ENCODE measurements at regions not wholly inside any gene's neighbourhood (a gene's known extent, or its start where the extent isn't known, plus 50 kb on each side); places are given as distances from the start of the nearest gene placed in this dataset.

DNA sequence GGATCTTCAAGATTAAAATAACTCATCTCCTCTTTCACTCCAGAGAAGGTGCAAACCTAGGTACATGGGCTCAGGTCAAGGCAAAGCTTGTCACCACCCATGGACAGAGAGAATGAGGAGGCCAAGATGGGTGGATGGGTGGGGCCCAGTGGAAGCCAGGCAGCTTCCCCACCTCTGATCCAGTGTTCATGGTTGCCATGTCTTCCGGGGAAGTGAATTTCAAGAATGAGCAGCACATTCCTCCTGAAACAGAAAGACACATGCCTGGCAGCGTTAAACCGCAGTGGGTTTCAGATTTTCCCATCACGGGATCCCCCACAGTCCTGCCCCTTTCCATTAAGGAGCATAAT lies 301.7 kb downstream of the EIPR1 start:
- Mint-ChIP-seq H3K4me3 (ENCODE audit: low read depth) (no peak overlapping the region), H3K4me1 (ENCODE audit: low read depth) (no peaks in the 10 kb centered on the region), H3K36me3 (ENCODE audit: insufficient read depth) (no peaks in the 10 kb centered on the region), H3K9me3 (ENCODE audit: low read depth) (no peaks in the 10 kb centered on the region), H3K27me3 (no peaks in the 10 kb centered on the region), H3K27ac (no peak overlapping the region)
- TF ChIP-seq CTCF (IDR thresholded peaks at IDR 0.05; ENCODE audit: unreplicated experiment), result no peak
- no peak for DNase-seq (ENCODE audit: low spot score, unreplicated experiment)

- H3K27ac Mint-ChIP-seq, result no peak overlapping the region
- H3K4me1 Mint-ChIP-seq (ENCODE audit: low read depth), result no peaks in the 10 kb centered on the region
- H3K4me3 Mint-ChIP-seq (ENCODE audit: low read depth), result no peak overlapping the region
- no peaks in the 10 kb centered on the region for H3K27me3 Mint-ChIP-seq
- TF ChIP-seq CTCF (IDR thresholded peaks at IDR 0.05; ENCODE audit: unreplicated experiment), result no peak
- H3K36me3 Mint-ChIP-seq (ENCODE audit: insufficient read depth), result no peaks in the 10 kb centered on the region
- no peak for DNase-seq (ENCODE audit: low spot score, unreplicated experiment)
- no peaks in the 10 kb centered on the region for H3K9me3 Mint-ChIP-seq (ENCODE audit: low read depth)
Measured at GRCh38 chr2:3075316-3075990, 302.2 kb downstream of the EIPR1 start.

GRCh38 chr2:3073704-3074103 lies 303.9 kb downstream of the EIPR1 start:
- Mint-ChIP-seq H3K36me3 (ENCODE audit: insufficient read depth) (no peaks in the 10 kb centered on the region), H3K27me3 (no peaks in the 10 kb centered on the region), H3K4me3 (ENCODE audit: low read depth) (no peak overlapping the region), H3K9me3 (ENCODE audit: low read depth) (no peaks in the 10 kb centered on the region), H3K4me1 (ENCODE audit: low read depth) (no peaks in the 10 kb centered on the region), H3K27ac (no peak overlapping the region)
- DNase-seq (ENCODE audit: low spot score, unreplicated experiment), result no peak
- no peak for TF ChIP-seq CTCF (IDR thresholded peaks at IDR 0.05; ENCODE audit: unreplicated experiment)

- no peak for DNase-seq (ENCODE audit: low spot score, unreplicated experiment)
- Mint-ChIP-seq H3K4me1 (ENCODE audit: low read depth) (no peaks in the 10 kb centered on the region), H3K27ac (no peak overlapping the region)
Measured at GRCh38 chr2:3073041-3073595, 304.5 kb downstream of the EIPR1 start.

DNA sequence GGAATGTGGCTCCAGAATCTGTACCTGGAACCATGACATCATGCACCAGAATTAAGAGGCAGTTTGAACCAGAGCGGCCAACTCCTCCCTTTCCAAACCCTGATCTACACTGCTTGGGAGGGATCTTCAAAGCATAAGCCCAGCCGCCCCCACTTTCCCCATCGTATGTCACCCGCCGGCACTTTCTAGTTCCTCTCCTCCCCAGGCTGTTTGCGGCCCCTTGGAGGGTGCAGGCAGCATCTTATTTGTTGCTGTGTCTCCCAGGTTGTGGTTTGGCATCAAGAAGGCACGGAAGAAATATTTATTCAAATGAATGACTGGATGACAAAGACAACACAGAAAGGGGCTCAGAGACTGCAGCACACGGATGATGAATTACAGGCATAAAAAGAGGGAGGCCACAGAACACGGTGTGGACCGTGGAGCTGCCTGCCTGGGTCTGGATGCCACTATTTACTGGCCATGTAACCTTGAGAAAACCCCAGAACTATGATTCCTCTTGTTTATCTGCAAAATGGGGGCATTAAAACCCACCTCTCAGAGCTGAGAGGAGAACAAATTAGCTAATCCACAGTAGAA lies 305.8 kb downstream of the EIPR1 start:
- Mint-ChIP-seq H3K27ac (no peak overlapping the region), H3K36me3 (ENCODE audit: insufficient read depth) (no peaks in the 10 kb centered on the region), H3K4me1 (ENCODE audit: low read depth) (no peaks in the 10 kb centered on the region), H3K9me3 (ENCODE audit: low read depth) (peaks cover 2% of the 10 kb centered on the region), H3K4me3 (ENCODE audit: low read depth) (no peak overlapping the region), H3K27me3 (no peaks in the 10 kb centered on the region)
- DNase-seq (ENCODE audit: low spot score, unreplicated experiment), result no peak
- TF ChIP-seq CTCF (IDR thresholded peaks at IDR 0.05; ENCODE audit: unreplicated experiment), result no peak

More at GRCh38 chr2:3073041-3073595, 304.5 kb downstream of the EIPR1 start:
- Mint-ChIP-seq H3K4me3 (ENCODE audit: low read depth) (no peak overlapping the region), H3K27me3 (no peaks in the 10 kb centered on the region), H3K9me3 (ENCODE audit: low read depth) (peaks cover 2% of the 10 kb centered on the region), H3K36me3 (ENCODE audit: insufficient read depth) (no peaks in the 10 kb centered on the region)
- TF ChIP-seq CTCF (IDR thresholded peaks at IDR 0.05; ENCODE audit: unreplicated experiment), result no peak

All from progenitor cell of endocrine pancreas (in vitro differentiated cells).